ENCODE measurements at regions not wholly inside any gene's neighbourhood (a gene's known extent, or its start where the extent isn't known, plus 50 kb on each side); places are given as distances from the start of the nearest gene placed in this dataset.

GRCh38 chr21:35196128-35196527, 147.0 kb upstream of the RUNX1 start:
- TF ChIP-seq CTCF (IDR thresholded peaks at IDR 0.05), result no peak
- no peak for TF ChIP-seq POLR2A (IDR thresholded peaks at IDR 0.05)
